GM18526 (cell line): ENCODE measurements at regions not wholly inside any gene's neighbourhood (a gene's known extent, or its start where the extent isn't known, plus 50 kb on each side); places are given as distances from the start of the nearest gene placed in this dataset.

Source experiments
- POLR2A ChIP-seq: IDR thresholded peaks from 3 replicates; pipeline ENCODE4 v1.6.1; 2011; ENCODE audit not compliant: insufficient read length; ENCODE audit errors: extremely low read depth

- no peak for TF ChIP-seq POLR2A
Measured at GRCh38 chrX:131828482-131828881, 194.6 kb upstream of the STK26 start.

DNA sequence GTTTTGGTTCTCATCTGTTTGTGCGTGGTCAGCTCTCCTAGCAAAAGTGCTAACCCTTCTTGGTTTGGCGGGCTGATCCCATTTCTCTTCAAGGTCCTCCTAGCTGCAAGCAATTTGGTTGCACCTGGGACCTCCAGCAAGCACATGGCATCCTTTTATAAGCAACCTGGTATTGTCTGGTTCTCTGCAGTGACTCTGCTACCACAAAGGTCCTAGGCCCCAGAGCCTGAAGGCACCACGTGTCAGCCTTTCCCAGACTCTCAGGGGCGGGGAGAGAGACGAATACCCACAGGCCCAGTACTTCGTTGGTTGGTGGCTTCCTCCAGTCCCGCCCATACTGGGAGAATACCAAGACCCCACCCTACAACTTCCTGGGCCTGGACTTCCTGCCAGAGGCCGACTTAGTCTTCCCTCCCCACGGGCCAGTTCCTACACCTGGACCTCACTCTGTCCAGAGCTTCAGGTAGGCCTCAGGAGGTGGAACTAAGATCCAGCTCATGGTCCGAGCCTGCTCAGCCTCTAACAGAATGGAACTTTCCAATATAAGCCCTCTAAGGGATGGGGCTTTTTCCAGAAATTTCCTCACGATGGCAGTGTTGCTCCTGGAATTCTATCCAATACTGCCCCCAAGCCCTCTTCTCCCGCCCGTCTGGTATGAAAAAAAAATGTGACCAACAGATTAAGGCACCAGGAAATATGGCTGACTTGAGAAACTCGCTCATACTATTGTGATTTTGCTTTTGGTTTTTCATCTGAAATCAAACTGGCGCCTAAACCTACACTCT is 192.5 kb upstream of the STK26 start:
- TF ChIP-seq POLR2A: peak; percentile 43

DNA sequence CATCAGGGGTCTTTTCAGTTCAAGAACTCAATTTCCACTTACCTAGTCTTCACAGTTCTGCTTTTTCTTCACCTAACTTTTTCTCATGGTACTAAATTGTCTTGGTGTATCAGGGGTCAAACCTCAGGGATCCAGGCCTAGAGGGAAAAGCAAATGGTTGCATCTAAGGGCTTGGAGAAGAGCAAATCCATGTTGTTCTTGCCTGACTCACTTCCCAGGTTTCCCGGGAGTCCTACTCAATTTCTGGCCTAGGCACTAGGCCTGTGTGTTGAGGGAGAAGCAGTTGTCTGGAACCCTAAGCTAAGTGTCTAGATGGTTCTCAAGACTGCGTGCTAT is 191.9 kb upstream of the STK26 start:
- no peak for TF ChIP-seq POLR2A

GRCh38 chrX:131836161-131836560 is 186.9 kb upstream of the STK26 start:
- TF ChIP-seq POLR2A: no peak

- no peak for TF ChIP-seq POLR2A
Measured at GRCh38 chrX:131837325-131837724, 185.8 kb upstream of the STK26 start.

- TF ChIP-seq POLR2A: no peak
Measured at GRCh38 chrX:131840799-131841495, 182.2 kb upstream of the STK26 start.

DNA sequence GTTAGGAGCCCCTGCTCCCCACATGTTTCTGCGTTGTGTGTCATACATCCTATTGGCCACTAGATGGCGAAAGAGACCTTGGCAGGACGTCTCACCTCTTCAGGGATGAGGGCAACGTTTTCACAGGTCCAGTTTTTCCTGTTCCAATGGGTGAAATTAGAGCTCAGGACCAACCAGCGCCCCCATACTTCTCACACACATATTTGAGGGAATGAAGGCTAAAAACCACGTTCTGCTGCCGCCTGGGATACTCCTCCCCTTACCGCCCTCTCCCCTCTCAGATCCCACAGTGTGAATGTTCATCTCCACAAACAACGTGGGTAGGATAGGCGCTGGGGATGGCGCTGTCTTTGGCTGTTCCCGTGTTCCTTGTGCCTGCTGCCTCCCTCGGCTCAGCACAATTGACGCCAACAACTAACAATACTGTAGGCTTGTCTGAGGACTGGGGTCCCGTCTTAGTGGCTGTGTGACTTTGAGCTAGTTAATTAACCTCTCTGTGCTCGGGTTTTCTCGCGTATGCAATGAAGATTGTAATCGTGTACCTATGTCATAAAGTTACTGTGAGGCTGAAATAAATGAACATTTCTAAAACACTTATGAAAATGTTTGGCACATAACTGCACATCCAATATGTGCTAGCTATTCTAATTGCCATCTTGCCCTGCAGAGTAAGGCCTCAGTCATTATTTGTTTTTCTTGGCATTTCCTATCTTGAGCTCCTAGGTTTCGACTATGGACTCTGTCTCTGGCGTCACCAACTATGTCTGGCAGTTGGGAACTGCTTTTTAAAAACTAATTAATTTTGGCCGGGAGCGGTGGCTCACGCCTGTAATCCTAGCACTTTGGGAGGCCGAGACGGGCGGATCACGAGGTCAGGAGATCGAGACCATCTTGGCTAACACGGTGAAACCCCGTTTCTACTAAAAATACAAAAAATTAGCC is 181.3 kb upstream of the STK26 start:
- no peak for TF ChIP-seq POLR2A

- TF ChIP-seq POLR2A: no peak
Measured at GRCh38 chrX:131843987-131844386, 179.1 kb upstream of the STK26 start.

DNA sequence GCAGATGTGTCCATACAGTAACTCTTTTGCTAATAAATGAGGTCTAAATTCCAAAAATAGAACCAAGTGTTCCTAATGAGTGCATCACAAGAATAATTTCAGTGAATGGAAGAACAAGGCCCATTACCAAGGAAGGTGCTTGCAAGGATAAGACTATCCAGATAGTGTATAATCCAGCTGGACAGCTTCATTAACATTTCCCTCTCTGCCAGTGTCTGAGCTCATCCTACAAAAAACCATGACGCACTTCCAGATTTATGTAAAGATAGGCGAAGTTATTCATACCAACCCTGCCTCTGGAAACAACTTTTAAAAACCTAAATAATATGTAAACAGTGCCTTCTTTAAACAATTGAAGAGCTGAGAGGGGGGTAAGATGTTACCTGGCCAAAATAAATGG is 177.9 kb upstream of the STK26 start:
- no peak for TF ChIP-seq POLR2A

DNA sequence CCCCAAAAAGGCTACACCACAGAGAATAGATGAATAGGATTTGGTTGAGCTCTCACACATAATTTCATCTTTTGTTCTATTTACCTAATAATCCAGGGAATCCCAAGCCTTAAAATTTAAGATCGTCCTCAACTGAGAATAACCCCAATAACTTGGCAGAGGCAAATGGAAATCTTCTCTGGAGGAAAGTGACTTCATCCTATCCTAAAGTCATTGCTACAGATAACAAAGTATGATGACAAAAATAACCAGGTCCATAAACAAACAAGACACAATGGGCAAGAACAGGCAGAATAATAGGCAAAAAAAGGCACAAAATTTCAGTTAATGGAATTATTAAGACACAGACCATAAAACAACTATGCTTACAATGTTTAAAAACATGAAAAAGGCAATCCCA is 177.3 kb upstream of the STK26 start:
- TF ChIP-seq POLR2A: no peak

GRCh38 chrX:131853440-131853839 is 169.7 kb upstream of the STK26 start:
- no peak for TF ChIP-seq POLR2A

DNA sequence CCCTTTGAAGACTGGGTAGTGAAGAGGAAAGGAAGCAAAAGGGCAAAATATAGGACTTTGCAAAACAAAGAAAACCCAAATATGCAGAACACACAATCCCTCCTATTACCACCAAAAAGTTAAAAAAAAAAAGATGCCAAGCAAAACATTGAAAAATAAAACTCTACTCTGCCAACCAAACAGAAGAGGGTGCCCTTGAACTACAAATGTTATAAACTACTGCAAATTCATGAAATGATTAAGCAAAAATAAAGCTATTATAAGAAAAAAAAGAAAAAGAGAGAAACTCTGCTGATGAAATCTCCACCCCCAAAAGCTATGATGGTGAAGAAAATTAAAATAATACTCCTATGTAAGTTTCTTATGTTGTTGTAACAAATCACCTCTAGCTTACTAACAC is 168.5 kb upstream of the STK26 start:
- TF ChIP-seq POLR2A: no peak

DNA sequence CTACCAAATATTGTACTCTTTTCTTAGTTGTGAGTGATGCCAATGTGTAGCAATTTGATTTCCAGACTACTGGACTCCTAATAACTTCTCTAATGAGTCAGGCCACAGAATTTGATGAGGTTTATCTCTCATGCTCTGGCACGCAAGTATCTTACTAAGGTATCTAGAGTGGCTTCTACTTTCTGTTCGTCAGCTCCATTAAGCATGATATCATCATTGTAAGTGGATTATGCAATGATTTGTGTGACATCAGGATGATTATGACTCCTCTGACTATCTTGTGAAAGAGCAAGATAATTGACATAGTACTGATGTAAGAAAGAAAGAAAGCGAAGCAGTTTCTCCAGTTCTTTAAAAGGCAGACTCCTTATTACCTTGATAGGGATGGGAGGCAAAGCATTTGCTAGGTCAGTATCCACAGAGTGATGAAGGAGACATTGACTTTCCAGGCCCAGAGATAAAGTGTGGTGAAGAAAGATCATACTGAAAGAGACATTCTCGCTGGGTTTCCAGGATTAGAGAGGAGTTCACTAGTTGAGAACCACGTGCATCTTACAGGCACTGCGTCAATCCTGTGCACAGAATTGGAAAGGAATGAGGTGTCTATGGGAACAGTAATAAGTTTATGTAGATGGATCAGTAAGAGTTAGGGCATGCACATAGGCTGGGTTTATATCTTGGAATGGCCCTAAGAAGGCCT is 161.9 kb upstream of the STK26 start:
- TF ChIP-seq POLR2A: no peak

- no peak for TF ChIP-seq POLR2A
Measured at GRCh38 chrX:131862321-131862720, 160.8 kb upstream of the STK26 start.

DNA sequence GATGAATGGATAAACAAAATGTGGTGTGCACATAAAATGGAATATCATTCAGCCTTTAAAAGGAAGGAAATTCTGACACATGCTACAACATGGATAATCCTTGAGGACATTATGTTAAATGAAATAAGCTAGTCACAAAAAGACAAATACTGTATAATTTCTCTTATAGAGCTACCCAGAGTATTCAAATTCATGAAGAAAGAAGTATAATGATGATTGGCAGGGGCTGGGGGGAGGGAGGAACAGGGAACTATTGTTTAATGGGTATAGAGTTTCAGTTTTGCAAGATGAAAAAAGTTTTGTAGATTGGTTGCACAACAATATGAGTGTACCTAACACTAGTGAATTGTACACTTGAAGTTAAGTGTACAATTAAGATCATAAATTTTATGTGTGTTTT is 153.9 kb upstream of the STK26 start:
- no peak for TF ChIP-seq POLR2A
